Psoas muscle (tissue), 7 donors: ENCODE measurements at regions not wholly inside any gene's neighbourhood (a gene's known extent, or its start where the extent isn't known, plus 50 kb on each side); places are given as distances from the start of the nearest gene placed in this dataset.

Source experiments
- ATAC-seq, 4 donors: fragments of 200-7000 bp; cut with Tn5 transposase; one replicate each; pipeline ENCODE4 v1.9.1; 2020; ENCODE audit warnings: moderate library complexity in 3 of 4, mild to moderate bottlenecking in 2 of 4
- DNase-seq, 2 donors: peaks; one replicate each; pipeline ENCODE4 v3.0.0-alpha.2; 2020
- H3K27ac ChIP-seq: fragments of 200-600 bp; one replicate; pipeline ENCODE4 v1.8.0; 2022
- H3K27me3 ChIP-seq, 3 donors: fragments of 200-600 bp in 1 of 3; one replicate each; pipeline versions ENCODE4 v1.6.1 to v1.8.0; 2013 to 2022; ENCODE audit warnings: low read length in 2 of 3, mild to moderate bottlenecking in 2 of 3, moderate library complexity in 1 of 3; ENCODE audit not compliant: insufficient read depth in 3 of 3
- H3K36me3 ChIP-seq, 2 donors: fragments of 200-600 bp in 1 of 2; one replicate each; pipeline versions ENCODE4 v1.6.1 to v1.8.0; 2013 to 2022; ENCODE audit warnings: low read depth in 1 of 2, mild to moderate bottlenecking in 1 of 2, moderate library complexity in 1 of 2; ENCODE audit not compliant: insufficient read depth in 1 of 2
- H3K4me1 ChIP-seq: fragments of 200-600 bp; one replicate; pipeline ENCODE4 v1.8.0; 2022
- H3K4me3 ChIP-seq: fragments of 200-600 bp; one replicate; pipeline ENCODE4 v1.8.0; 2022; ENCODE audit warnings: mild to moderate bottlenecking
- H3K9me3 ChIP-seq: fragments of 200-600 bp; one replicate; pipeline ENCODE4 v1.8.0; 2022
- CTCF ChIP-seq: fragments of 200-600 bp; IDR thresholded peaks from one replicate; pipeline ENCODE4 v1.8.0; 2022; ENCODE audit warnings: antibody characterized with exemption
- WGBS, 3 donors: extraction: QIAGEN DNeasy Blood & Tissue Kit; methylation state at CpG; one replicate each; pipeline versions ENCODE4 v1.1.6 to v1.1.7; 2013; 5-methylcytosine and 5-hydroxymethylcytosine counted together
- intact Hi-C, 2 donors: fragments of 100-400 bp; cut with DNase I; formaldehyde crosslinking; loops; one replicate each; pipeline versions ENCODE4 v1.11.0 to v1.14.2; 2022
- donor health status: healthy with polysubstance abuse.
- donor health status: DM: no; HTN: no; CAD: no; lungs with moderate emphysema.
- donor health status: Bipolar disorder and iron deficiency.
- donor health status: healthy.
- donor health status: DM: yes; HTN: yes; CAD: no.
- donor health status: DM: no; HTN: no; CAD: no.
- donor health status: DM: yes; HTN: yes; CAD: no.

GRCh38 chr1:30199563-30199962 is 523.8 kb downstream of the MATN1 start:
- 73 to 80% (median 77%) methylated on average over 8 of the region's 8 CpGs for WGBS, 3 donors
- Histone ChIP-seq H3K36me3 (no peaks in the 10 kb centered on the region), H3K27me3 (peaks cover 0 to 15% (median 3%) of the 10 kb centered on the region in 3 donors), H3K27ac (no peak overlapping the region), H3K9me3 (no peaks in the 10 kb centered on the region), H3K4me1 (no peaks in the 10 kb centered on the region), H3K4me3 (no peak overlapping the region)
- intact Hi-C loops, result loop anchor here in 1 of 2 donors (2.0 kb wide), 1 partner anchor 65 kb away; no protein-coding TSS in a partner anchor
- ATAC-seq (no peak), DNase-seq (no peak)
- TF ChIP-seq CTCF, result no peak

DNA sequence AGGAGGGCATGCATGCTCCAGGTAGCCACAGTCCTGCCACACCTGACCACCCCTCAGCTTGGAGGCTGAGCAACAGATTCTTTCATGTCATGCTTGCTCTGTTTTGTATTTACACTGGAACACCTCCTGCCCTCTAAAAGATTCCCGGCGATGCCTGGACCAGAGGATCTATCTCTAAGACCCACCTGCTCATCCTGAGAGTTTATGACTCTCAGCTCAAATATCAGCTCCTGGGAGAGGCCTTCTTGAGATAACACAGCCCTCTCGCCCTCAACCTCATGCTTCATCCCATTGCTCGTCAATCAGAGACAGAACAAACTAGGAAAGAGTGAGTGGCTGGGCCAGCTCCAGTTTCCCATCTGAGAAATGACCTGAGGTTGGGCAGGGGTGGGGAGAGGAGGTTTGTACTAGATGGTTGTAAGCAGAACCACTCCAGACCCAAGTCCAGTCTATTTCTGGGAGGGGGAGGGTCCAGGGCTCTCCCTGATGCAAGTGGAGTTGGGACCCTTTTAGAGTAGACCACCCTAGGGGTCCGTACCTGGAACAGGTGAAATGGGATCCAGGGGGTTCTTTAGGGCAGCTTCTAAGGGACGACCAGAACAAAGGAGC is 524.5 kb downstream of the MATN1 start:
- Histone ChIP-seq H3K36me3 (no peaks in the 10 kb centered on the region), H3K27me3 (peaks cover 0 to 14% (median 3%) of the 10 kb centered on the region in 3 donors), H3K4me3 (no peak overlapping the region), H3K27ac (no peak overlapping the region), H3K4me1 (no peaks in the 10 kb centered on the region), H3K9me3 (no peaks in the 10 kb centered on the region)
- WGBS, 3 donors, result 60 to 68% (median 61%) methylated on average over 6 of the region's 6 CpGs
- DNase-seq, result no peak
- TF ChIP-seq CTCF, result no peak
- no peak for ATAC-seq
- intact Hi-C loops, result loop anchor here in 1 of 2 donors (2.0 kb wide), 1 partner anchor 66 kb away; no protein-coding TSS in a partner anchor

DNA sequence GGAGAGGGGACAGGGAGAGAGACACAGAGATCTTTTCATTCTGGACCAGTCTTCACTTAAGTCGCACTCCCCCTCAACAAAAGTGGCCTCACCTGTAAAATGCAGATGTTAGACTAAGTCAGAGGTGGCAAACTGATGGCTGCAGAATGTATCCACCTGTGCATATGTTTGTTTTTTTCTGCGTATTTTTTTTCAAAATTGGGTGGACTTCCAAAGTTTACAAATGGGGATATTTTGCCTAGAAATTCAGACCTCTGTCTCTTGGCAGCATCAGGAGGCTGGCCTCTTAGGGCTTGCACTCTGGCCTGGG is 525.0 kb downstream of the MATN1 start:
- DNase-seq, result no peak
- Histone ChIP-seq H3K27me3 (peaks cover 0 to 14% (median 3%) of the 10 kb centered on the region in 3 donors), H3K4me3 (no peak overlapping the region), H3K4me1 (no peaks in the 10 kb centered on the region), H3K9me3 (no peaks in the 10 kb centered on the region), H3K36me3 (no peaks in the 10 kb centered on the region), H3K27ac (no peak overlapping the region)
- no peak for TF ChIP-seq CTCF
- intact Hi-C loops, result loop anchor here in 1 of 2 donors (2.0 kb wide), 1 partner anchor 66 kb away; no protein-coding TSS in a partner anchor
- WGBS, 3 donors, result 75 to 92% (median 91%) methylated on average over 2 of the region's 2 CpGs
- no peak for ATAC-seq

- Histone ChIP-seq H3K27me3 (peaks cover 0 to 14% (median 3%) of the 10 kb centered on the region in 3 donors), H3K27ac (no peak overlapping the region), H3K4me3 (no peak overlapping the region), H3K9me3 (no peaks in the 10 kb centered on the region), H3K4me1 (no peaks in the 10 kb centered on the region), H3K36me3 (no peaks in the 10 kb centered on the region)
- intact Hi-C loops, result loop anchor here in 1 of 2 donors (2.0 kb wide), 1 partner anchor 67 kb away; no protein-coding TSS in a partner anchor
- WGBS, 3 donors, result 46 to 52% (median 47%) methylated on average over 4 of the region's 4 CpGs
- TF ChIP-seq CTCF, result no peak
- ATAC-seq (no peak), DNase-seq (no peak)
These were observed 525.5 kb downstream of the MATN1 start for GRCh38 chr1:30197639-30198450.
